ENCODE measurements at regions not wholly inside any gene's neighbourhood (a gene's known extent, or its start where the extent isn't known, plus 50 kb on each side); places are given as distances from the start of the nearest gene placed in this dataset.

- H3K9me2 ChIP-seq, result no peaks in the 10 kb centered on the region
- no peaks in the 10 kb centered on the region for H3K4me1 ChIP-seq (ENCODE audit: control insufficient read depth in 1 of 2, insufficient read depth in 2 of 2, low read depth in 1 of 2, low read length in 1 of 2)
- TF ChIP-seq ZBTB33 (IDR thresholded peaks at IDR 0.05; ENCODE audit: borderline replicate concordance, low read depth) (no peak), RFX5 (IDR thresholded peaks at IDR 0.05; ENCODE audit: low read length) (no peak), EZH2phosphoT487 (IDR thresholded peaks at IDR 0.05; ENCODE audit: borderline replicate concordance, low read depth) (no peak), NFIC (IDR thresholded peaks at IDR 0.05; ENCODE audit: borderline replicate concordance) (no peak), IRF3 (IDR thresholded peaks at IDR 0.05; ENCODE audit: low read depth, low read length) (no peak), MEF2A (IDR thresholded peaks at IDR 0.05; ENCODE audit: borderline replicate concordance, low read depth) (no peak), SIN3A (IDR thresholded peaks at IDR 0.05; ENCODE audit: borderline replicate concordance, low read depth, low read length) (no peak), PBX3 (IDR thresholded peaks at IDR 0.05) (no peak), GABPA (IDR thresholded peaks at IDR 0.05; ENCODE audit: low read depth) (no peak), CHD2 (IDR thresholded peaks at IDR 0.05; ENCODE audit: low read length, partially characterized antibody) (no peak), POLR2AphosphoS5 (IDR thresholded peaks at IDR 0.05; ENCODE audit: low read depth, low read length) (no peak), USF1 (IDR thresholded peaks at IDR 0.05; ENCODE audit: borderline replicate concordance, low read depth) (no peak), RXRA (IDR thresholded peaks at IDR 0.05; ENCODE audit: borderline replicate concordance, low read depth) (no peak)
- 16% methylated on average over 9 of the region's 9 CpGs for WGBS (ENCODE audit: low lambda C conversion rate)
- no peaks in the 10 kb centered on the region for H4K20me1 ChIP-seq (ENCODE audit: insufficient read depth)
- H3K27ac ChIP-seq (ENCODE audit: low read depth in 2 of 2, low read length in 1 of 2), result no peak overlapping the region
- no peak for DNase-seq
- H3K9ac ChIP-seq, result no peak overlapping the region
- CTCF ChIA-PET, result interaction anchor here (1.3 kb wide), 1 partner anchor 15 kb away, joined by 3 read pairs; no protein-coding TSS in a partner anchor
- POLR2A ChIA-PET, result no interaction called here
- no peaks in the 10 kb centered on the region for H3K9me3 ChIP-seq
- no peaks in the 10 kb centered on the region for H3F3A ChIP-seq (replicated peaks; ENCODE audit: insufficient read depth)
- H3K4me3 ChIP-seq (ENCODE audit: low read depth in 2 of 2, low read length in 1 of 2), result no peak overlapping the region
- peaks cover 46% of the 10 kb centered on the region; the same call in 1 of the 2 replicates for H3K27me3 ChIP-seq (ENCODE audit: insufficient read depth)
- H3K36me3 ChIP-seq (replicated peaks in 1 of 2; ENCODE audit: control insufficient read depth in 1 of 2, insufficient read depth in 2 of 2, low read length in 1 of 2), result no peaks in the 10 kb centered on the region
- no peak overlapping the region for H3K4me2 ChIP-seq
- no peak overlapping the region for H2AFZ ChIP-seq (ENCODE audit: low read depth)
- no peaks in the 10 kb centered on the region for H3K79me2 ChIP-seq (ENCODE audit: insufficient read depth)
Measured at GRCh38 chr6:999552-999951, 306.6 kb upstream of the EXOC2 start.

All from SK-N-SH (cell line).